GM18861 (cell line): ENCODE measurements at regions not wholly inside any gene's neighbourhood (a gene's known extent, or its start where the extent isn't known, plus 50 kb on each side); places are given as distances from the start of the nearest gene placed in this dataset.
"Not testable (repeated sequence)": the region's sequence is repeated elsewhere in the genome, so short reads cannot be mapped to it uniquely, and the experiment has no call there.

ENCODE experiments used
- ATAC-seq: cut with Tn5 transposase; IDR thresholded peaks from one replicate; pipeline ENCODE4 v1.9.1; 2021; ENCODE audit not compliant: unreplicated experiment

DNA sequence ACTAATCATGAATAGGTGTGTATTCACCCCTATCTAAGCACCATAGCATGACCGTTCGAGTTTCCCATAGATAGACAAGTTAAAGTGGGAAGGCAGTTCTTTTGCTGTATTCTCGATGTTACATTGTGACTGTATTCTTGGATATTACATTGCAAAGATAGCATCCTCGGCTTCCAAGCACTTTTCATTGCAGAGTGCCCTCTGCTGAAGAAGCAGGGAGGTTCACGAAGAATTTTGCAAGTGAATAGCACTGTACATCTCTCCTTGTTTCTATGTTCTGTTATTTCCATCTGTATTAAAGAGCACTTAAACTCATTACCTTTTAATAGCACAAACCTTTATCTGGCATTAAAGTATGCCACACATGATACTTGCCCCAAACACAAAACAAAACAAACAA is 426.7 kb upstream of the ARX start:
- no peak for ATAC-seq

DNA sequence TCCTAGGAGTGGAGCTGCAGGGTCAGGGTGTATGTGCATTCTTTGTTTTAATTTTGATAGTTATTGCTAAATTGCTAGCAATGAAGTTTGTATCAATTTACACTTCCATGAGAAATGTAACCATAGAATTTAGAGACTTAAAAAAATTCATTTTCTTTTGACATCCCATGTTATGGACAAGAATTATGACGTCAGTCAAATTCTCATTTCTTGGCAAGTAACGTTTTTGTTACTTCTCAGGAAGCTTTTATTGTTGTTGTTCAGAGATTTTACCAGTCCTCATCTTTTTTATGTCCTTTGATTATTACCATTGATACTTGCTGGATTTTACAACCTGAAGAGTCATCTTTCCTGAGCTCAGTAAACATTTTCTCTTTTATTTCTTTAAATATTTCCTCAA is 417.5 kb upstream of the ARX start:
- no peak for ATAC-seq

DNA sequence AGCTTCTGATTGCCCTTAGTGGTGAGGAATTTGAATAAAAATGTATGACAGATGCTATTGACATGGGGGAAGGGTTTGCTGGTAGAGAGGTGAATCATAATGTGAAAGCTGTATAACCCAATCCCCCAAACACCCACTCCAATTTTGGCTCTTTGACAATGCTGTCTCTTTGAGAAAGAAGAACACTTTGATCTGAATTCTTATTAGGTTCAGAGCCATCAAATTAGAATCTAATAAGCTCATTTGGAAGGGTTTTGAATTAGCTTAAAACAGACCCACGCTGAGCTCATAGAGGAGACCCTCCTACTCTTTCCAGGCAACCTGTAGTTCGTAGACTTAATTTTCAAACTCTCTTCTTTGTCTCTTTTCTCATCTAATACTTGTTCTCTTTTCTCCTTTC is 416.6 kb upstream of the ARX start:
- no peak for ATAC-seq

DNA sequence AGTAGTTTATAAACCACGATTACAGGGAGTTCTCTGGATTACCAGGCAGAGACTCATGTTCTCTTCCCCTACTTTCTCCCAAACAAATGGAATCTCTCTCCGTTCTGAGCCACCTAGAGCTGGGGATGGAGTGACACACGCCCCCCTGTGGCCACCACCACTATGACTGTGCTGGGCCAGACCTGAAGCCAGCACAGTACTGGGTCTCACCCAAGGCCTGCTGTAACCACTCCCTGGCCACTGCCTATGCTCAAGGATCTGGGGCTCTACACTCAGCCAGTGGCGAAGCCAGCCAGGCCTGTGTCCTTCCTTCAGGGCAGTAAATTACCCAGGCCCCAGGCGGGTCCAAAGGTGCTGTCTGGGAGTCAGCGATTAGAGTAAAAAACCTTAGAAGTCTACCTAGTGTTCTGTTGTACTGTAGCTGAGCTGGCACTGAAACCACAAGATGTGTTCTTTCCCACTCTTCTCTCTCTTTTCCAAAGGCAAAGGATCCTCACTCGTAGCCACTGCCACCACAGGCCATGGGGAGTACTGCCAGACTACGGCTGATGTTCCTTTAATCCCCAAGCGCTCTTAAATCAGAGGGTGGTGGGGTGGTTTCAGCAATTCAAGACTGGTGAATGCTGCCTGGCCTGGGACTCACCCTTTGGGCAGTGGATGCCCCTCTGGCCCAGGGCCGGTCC is 412.2 kb upstream of the ARX start:
- no peak for ATAC-seq

DNA sequence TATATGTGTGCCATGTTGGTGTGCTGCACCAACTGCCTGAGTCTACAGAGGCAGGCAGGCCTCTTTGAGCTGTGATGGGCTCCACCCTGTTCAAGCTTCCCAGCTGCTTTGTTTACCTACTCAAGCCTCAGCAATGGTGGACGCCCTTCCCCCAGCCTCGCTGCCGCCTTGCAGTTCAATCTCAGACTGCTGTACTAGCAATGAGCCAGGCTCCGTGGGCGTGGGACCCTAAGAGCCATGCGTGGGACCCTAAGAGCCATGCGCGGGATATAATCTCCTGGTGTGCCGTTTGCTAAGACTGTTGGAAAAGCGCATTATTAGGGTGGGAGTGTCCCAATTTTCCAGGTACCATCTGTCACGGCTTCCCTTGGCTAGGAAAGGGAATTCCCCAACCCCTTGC is 388.4 kb upstream of the ARX start:
- ATAC-seq: not testable (repeated sequence)

DNA sequence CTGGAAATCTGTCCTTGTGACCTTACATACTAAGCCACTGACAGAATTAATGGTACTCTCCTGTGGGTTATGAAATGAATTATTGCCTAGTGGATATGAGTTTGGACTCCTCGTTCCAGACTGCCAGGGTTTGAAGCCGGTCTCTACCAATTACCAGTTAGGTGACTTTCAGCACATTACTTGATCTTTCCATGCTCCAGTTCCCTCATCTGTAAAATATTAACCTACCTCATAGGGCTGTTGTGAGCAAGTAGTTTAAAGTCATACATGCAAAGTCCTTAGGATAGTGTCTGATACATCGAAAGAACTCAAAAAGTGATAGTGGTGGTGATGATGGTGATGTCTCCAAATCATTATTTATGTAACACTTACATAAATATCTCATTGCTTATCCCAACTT is 373.5 kb upstream of the ARX start:
- no peak for ATAC-seq

DNA sequence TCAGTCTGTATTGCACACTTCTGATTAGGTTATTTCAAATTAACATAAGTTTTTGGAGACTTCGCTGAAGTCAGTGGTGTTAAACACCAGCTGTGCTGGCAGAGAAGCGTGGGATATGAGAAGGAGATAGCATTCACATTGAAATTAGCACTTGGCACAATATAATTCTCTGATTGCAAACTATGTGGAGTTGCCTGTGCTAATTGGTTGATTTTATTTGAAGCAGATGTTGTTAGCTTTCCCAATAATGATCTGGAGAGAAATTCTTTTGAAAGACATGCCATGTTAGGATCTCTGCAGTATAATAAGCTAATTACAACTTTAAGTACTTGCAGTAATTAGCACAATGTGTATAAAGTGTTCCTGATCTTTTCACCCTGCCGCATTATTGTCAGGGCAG is 367.4 kb upstream of the ARX start:
- ATAC-seq: no peak

DNA sequence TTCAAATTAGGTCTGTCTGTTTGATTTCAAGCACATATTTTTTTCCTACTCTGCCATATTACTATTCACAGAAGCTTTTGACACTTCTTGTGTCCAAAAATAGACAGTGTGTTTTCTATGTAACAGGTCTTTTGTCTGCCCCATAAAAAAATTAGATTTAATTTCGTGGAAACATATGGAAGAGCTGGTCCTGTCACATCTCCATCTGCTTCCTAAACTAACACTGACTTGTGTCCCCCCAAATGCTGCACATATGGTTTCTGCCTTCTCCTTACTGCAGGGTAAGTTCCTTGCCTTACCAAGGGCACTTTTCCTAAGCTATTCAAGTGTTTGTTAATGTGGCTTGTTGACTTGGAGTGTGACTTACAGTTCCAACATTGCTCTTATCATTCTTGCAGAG is 340.7 kb upstream of the ARX start:
- ATAC-seq: no peak

DNA sequence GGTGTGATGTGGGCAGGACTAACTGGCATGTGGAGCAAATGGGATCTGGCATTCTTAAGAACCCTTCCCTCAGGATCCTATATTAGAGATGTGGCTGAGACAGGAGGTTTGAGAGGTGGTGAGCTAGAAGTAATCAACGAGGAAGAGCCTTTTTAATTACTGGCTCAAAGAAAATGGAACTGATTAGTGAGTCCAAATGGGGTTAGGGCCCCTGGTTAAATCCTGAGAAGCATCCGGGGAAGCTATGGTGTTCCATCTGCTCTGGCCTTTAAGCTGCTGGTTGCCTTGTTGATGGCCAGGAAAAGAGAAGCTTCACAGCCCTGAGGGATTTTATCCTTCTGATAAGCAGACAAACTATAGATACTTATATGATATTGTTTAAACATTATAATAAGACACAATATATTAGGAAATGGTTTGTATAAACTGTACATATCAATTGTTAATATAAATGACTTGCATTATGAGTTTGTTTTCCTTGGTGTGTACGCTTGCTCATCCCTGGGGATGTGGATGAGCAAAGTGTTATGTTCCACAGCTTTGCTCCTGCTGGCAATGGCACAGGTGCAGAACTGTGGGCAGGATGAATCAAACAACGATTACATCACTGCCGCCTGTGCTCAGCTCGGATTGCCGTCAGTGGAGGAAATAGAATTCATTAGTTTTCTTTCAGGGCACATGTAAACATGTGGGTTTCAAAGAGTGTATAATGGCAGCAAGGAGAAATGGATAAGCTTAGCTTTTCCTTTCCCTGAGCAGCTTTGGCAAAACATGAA is 328.6 kb upstream of the ARX start:
- no peak for ATAC-seq

DNA sequence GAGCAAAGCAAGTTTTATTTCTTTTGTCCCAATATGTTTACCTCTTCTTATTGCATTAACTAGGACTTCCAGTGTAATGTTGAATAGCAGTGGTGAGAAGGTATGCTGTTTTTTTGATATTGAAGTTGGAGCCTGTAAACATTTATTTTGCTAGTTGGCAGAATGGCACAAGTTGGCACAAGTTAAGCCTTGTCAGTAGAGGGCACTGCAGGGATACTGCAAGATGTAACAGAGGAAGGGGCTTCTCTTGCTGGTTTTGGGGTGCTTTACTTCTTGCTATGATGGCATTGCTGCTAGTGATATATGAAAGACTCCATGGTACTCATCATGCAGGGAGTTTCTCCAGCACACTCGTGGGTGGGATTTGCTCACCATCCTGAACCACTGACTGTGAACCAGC is 327.3 kb upstream of the ARX start:
- ATAC-seq: no peak

DNA sequence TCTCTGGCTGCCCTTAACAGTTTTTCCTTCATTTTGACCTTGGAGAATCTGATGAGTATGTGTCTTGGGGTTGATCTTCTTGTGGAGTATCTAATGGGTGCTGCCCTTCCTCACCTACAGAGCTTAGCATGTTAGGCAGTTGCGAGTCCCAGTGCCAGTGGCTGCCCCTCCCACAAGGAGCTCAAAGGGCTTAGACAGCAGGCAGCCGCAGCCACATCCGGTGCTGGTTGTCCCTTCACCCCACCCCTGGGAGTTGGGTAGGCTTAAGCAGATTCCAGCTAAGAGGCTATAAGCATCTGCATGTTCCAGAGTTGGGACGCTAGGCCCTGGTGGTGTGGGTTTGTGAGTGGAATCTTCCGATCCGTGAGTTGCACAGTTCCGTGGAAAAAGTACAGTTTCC is 322.1 kb upstream of the ARX start:
- no peak for ATAC-seq

DNA sequence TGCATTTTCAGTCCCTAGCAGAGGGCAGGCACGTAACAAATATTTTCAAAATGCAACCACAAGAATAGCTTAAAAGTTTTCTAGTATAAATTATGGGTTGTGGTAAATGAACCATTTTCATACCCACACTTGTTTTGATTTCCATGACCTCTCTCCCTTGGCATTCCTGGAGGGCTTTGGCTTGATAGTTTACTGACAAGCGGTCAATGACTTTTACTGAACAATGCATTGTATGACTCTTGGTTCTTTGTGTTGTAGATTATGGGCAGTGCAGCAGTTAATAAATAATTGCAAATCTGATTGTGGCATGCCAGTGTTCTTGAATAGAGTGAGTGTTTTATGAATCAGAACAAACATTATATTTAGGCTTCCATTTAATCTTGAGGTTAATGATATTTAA is 285.2 kb upstream of the ARX start:
- ATAC-seq: no peak

DNA sequence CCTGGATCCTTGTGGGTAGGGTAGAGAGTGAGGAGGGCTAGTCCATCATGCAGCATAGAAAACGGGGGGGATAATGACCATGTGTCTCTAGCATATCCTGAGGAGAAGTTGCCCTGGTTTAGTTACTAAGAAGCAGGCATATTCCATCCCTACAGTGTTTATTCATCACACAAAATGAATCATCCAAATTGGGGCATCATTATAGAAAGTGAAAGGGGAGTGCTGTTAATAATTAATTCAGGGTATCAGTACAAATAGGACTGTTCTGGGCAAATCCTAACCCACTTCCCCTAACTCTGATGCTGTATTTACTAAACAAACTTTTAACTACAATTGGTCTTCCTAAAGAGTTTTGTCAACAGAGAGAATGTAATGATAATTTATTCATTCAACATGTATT is 281.1 kb upstream of the ARX start:
- ATAC-seq: no peak

DNA sequence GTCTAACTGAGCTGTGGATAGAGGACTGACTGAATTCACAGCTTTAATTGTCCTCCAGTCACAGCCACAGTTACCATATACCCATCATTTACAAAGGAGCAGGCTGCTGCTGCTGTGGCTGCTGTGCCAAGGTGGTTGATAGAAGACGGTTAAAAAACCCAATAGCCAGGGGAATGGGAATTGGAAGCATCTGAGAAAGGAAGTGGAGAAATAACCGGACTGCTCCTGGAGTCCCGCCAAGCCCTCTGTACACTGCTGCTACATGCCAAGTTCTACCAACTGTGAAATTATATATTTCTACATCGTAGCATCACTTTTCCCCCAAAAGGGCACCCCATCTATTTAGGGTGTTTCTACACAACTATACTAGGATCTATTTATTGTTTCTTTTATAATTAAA is 279.7 kb upstream of the ARX start:
- no peak for ATAC-seq

DNA sequence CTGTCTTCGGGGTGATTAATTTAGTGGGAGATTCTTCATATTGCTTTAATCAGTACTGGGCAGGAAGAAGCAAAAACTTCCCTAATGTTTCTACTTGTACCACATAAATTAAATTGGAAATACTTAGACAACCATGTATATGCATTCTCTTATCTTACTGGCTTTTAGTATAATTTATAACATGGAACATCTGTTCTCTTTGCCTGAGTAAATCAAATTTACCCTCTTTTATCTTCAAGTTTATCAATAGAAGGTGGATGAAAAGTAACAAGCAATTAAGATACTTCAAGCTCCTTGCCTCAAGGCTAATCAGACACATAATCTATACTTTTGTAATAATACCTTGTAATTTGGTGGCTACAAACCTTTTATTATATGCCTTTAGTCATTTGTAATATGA is 274.4 kb upstream of the ARX start:
- no peak for ATAC-seq

DNA sequence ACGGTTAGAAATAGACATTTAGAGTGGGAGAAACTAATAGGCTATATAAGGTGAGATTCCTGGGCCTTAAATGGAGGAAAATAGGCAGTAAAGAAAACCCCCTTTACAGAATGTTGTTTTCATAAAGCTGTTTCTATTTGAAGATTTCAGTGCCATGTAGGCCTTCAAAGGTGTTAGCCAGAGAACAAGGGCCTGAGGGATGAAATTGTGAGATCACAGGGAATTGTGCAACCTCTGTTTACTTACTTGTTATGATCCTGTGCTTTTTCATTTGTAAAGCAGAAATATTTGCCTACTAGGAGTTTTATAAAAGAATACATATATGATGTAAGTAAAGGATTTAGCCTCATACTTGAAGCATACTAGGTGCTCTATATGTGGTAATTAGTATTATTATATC is 272.9 kb upstream of the ARX start:
- no peak for ATAC-seq

DNA sequence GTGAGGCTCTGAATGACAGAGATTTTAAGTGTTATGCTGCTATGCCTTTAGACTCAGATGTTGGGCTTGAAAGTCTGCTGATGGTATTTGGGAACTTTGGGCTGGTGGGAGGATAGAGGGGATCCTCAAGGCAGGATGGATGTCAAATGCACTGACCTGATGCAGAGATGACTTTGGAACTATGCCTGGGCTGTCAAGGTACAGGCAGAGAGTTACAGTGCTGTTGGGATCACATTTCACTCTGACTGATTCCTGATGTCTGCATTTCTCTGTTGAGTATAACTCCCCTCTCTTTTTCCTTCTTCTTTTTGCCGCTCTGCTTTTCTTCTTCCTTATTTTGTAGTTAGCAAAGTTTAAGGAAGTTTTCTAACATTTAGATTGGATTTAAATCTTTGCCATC is 271.8 kb upstream of the ARX start:
- no peak for ATAC-seq

DNA sequence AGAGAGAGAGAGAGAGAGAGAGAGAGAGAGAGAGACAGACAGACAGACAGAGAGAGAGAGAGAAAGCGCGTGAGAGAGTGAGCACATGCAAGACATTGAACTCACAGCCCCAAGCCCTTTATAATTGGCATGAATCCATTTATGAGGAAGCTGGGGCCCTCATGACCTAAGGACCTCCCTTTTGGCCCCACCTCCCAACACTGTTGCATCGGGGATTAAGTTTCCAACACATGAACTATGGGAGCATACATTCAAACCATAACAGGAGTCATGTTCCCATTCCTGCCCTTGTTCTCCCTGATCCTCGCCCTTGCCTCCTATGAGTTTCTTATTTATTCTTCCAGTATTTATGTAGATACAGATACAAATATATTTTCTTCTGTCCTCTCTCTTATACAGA is 269.8 kb upstream of the ARX start:
- no peak for ATAC-seq

DNA sequence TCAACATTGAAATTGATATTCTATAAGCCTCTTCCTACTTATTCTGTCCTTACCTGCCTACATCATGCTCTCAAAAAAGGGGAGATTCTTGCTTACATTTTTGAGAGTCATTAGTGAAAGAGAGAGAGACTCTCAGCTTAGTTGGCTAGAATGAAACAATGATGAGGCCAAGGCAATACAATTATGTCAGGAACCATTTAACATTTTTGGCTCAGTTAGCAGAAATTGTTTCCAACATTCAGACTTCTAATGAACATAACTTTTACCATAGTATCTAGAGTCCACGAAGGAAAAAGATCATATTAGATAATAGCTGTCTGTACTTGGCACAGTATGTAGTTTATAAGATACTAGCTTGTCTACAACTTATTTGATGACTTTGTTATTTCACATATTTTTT is 263.7 kb upstream of the ARX start:
- ATAC-seq: no peak

DNA sequence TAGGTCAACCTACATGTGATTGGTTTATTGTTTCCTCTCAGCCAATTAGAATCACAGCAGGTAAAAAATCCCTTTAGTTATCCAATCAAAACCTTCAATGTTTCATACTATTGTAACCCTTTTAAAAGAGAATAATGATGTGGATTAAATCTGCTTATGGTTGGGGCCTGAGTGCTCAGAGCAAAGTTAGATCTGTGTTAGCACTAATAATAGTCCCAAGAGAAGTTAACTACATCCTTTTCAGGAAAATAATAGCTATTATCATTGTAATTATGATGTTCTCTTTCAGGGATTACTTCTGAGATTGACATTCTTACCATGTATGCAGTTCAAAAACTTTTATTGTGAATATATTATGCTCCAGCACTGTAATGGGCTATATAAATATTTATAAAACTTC is 262.6 kb upstream of the ARX start:
- no peak for ATAC-seq

DNA sequence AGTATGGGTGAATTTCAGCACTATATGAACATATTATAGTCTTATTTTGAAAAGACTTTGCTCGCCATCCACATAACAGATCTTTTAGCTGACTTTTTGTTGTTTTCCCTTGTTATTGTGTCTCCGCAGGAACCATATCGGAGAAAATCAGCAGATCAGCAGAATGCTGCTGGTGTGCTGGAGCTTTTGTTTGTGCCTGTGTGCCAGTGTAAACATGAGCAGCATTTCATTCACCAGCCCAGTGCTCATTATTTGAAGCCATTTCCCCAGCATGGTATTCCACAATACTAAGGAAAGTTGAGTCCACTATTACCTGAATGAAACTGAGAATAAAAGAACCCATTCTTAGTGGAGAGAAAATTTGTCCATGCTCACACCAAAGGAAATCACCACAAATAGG is 261.8 kb upstream of the ARX start:
- no peak for ATAC-seq

DNA sequence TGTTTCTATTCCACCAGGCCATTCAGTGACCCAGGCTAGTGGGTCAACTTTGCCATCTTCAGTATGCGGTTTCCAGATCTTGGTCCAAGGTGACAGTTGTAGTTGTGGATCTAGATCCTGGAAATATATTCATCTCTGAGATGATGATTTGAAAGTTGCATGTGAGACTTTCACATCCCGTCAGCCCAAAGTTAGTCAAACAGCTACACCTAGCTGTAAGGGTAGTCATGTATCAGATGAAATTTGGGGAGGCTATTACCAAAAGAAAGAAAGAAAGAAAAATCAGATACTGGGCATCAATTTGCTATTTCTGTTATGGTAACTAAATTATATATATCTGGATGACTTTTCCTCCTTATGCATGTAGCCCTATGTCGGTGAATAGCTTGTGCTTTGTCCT is 259.4 kb upstream of the ARX start:
- ATAC-seq: no peak

DNA sequence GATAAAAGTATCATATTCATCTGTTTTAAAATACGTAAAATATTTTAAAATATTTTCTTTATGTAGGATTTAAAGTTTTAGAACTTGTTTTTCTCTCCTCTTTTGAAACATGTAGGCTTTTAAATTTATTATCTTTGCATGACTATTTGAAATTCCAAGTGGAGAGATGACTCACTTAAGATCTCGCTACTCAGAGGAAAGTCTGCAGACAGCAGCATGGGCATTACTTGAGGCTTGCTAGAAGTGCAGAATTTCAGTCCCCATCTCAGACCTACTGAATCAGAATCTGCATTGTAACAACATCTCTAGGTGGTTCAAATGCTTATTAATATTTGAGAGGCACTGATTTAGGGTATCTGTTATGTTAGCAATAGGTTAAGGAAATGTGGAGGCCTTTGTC is 225.7 kb upstream of the ARX start:
- no peak for ATAC-seq
